ENCODE measurements at regions not wholly inside any gene's neighbourhood (a gene's known extent, or its start where the extent isn't known, plus 50 kb on each side); places are given as distances from the start of the nearest gene placed in this dataset.

GRCh38 chr1:81109038-81109437 lies 691.7 kb upstream of the ADGRL2 start:
- Mint-ChIP-seq H3K27ac (no peak overlapping the region), H3K4me1 (ENCODE audit: low read depth) (peaks cover 29% of the 10 kb centered on the region), H3K4me3 (no peak overlapping the region), H3K36me3 (ENCODE audit: low read depth) (no peaks in the 10 kb centered on the region), H3K27me3 (ENCODE audit: insufficient read depth) (no peaks in the 10 kb centered on the region; the same call in 1 of the 2 replicates), H3K9me3 (no peaks in the 10 kb centered on the region; the same call in 1 of the 2 replicates)
- TF ChIP-seq, protein P1, sequence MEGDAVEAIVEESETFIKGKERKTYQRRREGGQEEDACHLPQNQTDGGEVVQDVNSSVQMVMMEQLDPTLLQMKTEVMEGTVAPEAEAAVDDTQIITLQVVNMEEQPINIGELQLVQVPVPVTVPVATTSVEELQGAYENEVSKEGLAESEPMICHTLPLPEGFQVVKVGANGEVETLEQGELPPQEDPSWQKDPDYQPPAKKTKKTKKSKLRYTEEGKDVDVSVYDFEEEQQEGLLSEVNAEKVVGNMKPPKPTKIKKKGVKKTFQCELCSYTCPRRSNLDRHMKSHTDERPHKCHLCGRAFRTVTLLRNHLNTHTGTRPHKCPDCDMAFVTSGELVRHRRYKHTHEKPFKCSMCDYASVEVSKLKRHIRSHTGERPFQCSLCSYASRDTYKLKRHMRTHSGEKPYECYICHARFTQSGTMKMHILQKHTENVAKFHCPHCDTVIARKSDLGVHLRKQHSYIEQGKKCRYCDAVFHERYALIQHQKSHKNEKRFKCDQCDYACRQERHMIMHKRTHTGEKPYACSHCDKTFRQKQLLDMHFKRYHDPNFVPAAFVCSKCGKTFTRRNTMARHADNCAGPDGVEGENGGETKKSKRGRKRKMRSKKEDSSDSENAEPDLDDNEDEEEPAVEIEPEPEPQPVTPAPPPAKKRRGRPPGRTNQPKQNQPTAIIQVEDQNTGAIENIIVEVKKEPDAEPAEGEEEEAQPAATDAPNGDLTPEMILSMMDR (IDR thresholded peaks at IDR 0.05), result no peak
- DNase-seq, result no peak

DNA sequence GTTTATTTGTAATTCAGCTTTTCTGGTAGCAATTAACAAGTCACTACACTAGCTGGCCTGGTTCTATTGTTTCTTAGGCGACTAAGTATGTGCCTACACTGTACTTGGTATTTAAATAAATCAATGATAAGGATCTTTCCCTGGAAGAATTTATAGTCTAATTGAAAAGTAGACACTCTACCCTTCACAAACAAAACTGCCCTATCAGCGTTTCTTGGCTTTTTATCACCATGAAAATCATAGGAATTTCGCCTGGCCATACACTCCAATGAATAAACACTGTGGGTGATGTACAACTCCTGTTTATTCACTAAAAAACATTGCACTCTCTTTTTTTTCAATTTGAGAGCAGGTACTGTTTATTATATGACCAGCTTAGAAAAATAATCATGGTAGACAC lies 702.9 kb upstream of the ADGRL2 start:
- Mint-ChIP-seq H3K4me1 (ENCODE audit: low read depth) (no peaks in the 10 kb centered on the region), H3K27me3 (ENCODE audit: insufficient read depth) (no peaks in the 10 kb centered on the region; the same call in 1 of the 2 replicates), H3K27ac (no peak overlapping the region), H3K4me3 (no peak overlapping the region), H3K36me3 (ENCODE audit: low read depth) (no peaks in the 10 kb centered on the region), H3K9me3 (no peaks in the 10 kb centered on the region)
- no peak for DNase-seq
- TF ChIP-seq, protein P1 (IDR thresholded peaks at IDR 0.05), result no peak

GRCh38 chr1:81073580-81073979 lies 727.2 kb upstream of the ADGRL2 start:
- TF ChIP-seq, protein P1 (IDR thresholded peaks at IDR 0.05), result no peak
- Mint-ChIP-seq H3K4me1 (ENCODE audit: low read depth) (no peaks in the 10 kb centered on the region; the same call in 1 of the 2 replicates), H3K27ac (no peak overlapping the region), H3K36me3 (ENCODE audit: low read depth) (no peaks in the 10 kb centered on the region), H3K9me3 (no peaks in the 10 kb centered on the region; the same call in 1 of the 2 replicates), H3K4me3 (no peak overlapping the region), H3K27me3 (ENCODE audit: insufficient read depth) (no peaks in the 10 kb centered on the region; the same call in 1 of the 2 replicates)
- no peak for DNase-seq

DNA sequence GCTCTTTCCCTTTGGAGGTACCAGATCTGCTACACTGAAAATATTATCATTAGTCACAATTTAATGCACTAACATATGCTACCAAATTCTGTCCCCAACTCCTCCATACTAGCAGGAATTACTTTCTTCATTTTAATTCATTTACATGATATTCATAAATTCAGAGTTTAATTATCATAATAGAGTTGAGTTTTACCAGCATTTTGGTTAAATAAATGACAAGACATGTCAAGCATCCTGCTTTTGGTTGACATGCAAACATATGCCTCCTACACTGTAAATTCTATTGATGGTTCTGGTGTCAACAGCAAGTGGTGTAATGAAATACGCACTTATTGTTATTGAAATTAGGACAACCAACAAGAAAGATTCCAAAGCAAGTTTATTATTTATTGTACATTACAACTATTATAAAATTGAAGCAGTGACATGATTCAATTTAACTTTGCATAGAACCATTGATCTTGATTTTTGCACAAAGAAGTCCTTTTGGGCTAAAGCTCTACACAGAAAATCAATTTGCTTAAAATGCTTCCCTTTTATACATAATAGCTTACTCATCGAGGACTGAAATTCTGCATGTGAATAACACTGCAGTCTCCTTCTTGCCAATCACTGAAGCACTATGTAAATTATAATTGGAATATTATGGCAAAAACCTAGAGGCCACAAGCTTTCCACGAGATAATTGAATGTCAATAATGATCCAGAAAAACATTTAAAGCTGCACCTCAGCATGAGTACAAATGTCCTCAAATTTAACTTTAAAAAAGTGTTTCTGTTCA lies 728.6 kb upstream of the ADGRL2 start:
- Mint-ChIP-seq H3K4me3 (no peak overlapping the region), H3K9me3 (no peaks in the 10 kb centered on the region; the same call in 1 of the 2 replicates), H3K27ac (no peak overlapping the region), H3K36me3 (ENCODE audit: low read depth) (no peaks in the 10 kb centered on the region), H3K4me1 (ENCODE audit: low read depth) (no peaks in the 10 kb centered on the region; the same call in 1 of the 2 replicates), H3K27me3 (ENCODE audit: insufficient read depth) (no peaks in the 10 kb centered on the region; the same call in 1 of the 2 replicates)
- TF ChIP-seq, protein P1 (IDR thresholded peaks at IDR 0.05), result no peak
- no peak for DNase-seq

DNA sequence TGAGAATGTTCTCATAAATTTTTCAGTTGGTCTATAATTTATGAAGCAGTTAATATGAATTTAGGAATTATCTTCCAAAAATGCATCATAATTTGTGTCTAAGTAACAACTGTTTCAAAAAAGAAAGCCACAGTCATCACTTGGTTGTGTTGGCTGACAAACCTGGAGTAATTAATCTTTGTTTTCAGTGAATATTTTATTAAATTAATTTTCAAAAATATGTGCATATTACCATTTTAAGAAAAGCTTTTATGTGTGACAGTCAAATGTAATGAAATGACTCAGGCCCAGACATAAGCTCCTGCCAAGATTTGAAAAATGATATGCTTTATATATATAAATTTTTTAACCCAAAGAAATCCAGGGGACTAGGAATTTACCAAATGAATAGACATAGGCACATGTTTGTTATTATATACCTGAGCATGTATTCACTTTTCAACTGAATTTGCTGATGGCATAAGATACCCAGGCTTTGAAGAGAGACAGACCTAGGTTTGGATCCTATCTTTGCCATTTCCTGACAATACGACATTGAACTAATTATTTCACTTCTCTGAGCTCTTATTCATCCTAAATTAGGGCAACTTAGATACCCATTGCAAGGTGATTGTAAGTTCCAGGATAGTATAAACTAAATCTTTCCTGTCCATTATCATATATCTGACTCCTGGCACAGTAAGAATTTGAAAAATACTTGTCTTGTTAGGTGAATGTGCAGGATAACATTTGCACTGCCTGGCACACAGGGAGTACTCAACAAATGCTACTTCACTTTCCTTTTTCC lies 729.5 kb upstream of the ADGRL2 start:
- TF ChIP-seq, protein P1 (IDR thresholded peaks at IDR 0.05), result no peak
- no peaks in the 10 kb centered on the region for H3K36me3 Mint-ChIP-seq (ENCODE audit: low read depth)
- H3K4me1 Mint-ChIP-seq (ENCODE audit: low read depth), result no peaks in the 10 kb centered on the region; the same call in 1 of the 2 replicates
- no peak overlapping the region for H3K4me3 Mint-ChIP-seq
- no peak overlapping the region for H3K27ac Mint-ChIP-seq
- no peak for DNase-seq
- H3K9me3 Mint-ChIP-seq, result no peaks in the 10 kb centered on the region; the same call in 1 of the 2 replicates
- H3K27me3 Mint-ChIP-seq (ENCODE audit: insufficient read depth), result no peaks in the 10 kb centered on the region; the same call in 1 of the 2 replicates

All from HFFc6 (cell line).